ENCODE measurements at regions not wholly inside any gene's neighbourhood (a gene's known extent, or its start where the extent isn't known, plus 50 kb on each side); places are given as distances from the start of the nearest gene placed in this dataset.
"Not testable (repeated sequence)": the region's sequence is repeated elsewhere in the genome, so short reads cannot be mapped to it uniquely, and the experiment has no call there.

DNA sequence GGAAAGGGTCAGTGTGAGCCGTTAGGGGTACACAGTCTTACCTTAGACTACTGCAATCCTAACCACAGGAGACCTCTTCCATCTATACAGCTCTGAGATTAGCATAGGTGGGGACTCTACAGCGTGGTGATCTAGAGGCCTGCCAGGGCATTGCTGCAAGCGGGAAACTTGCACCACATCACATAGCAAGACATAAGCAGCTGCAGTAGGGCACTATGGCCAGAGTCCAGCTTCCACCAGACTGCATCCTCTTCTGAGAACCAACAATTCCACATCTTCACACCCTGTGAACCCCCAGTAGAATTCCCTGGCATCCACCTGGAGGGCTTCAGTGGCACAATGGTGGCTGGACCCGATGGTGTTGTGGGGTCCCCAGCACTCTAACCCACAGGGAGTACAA, 1564.3 kb upstream of the PRR20A start:
- Mint-ChIP-seq H3K9me3 (ENCODE audit: unreplicated experiment) (no peaks in the 10 kb centered on the region), H3K27ac (ENCODE audit: unreplicated experiment) (no peak overlapping the region), H3K4me1 (ENCODE audit: unreplicated experiment) (peaks cover 4% of the 10 kb centered on the region), H3K36me3 (ENCODE audit: low read depth, unreplicated experiment) (no peaks in the 10 kb centered on the region), H3K27me3 (ENCODE audit: unreplicated experiment) (peaks cover 6% of the 10 kb centered on the region), H3K4me3 (ENCODE audit: unreplicated experiment) (no peak overlapping the region)
- no peak for DNase-seq (ENCODE audit: low spot score)
- TF ChIP-seq, protein P1, sequence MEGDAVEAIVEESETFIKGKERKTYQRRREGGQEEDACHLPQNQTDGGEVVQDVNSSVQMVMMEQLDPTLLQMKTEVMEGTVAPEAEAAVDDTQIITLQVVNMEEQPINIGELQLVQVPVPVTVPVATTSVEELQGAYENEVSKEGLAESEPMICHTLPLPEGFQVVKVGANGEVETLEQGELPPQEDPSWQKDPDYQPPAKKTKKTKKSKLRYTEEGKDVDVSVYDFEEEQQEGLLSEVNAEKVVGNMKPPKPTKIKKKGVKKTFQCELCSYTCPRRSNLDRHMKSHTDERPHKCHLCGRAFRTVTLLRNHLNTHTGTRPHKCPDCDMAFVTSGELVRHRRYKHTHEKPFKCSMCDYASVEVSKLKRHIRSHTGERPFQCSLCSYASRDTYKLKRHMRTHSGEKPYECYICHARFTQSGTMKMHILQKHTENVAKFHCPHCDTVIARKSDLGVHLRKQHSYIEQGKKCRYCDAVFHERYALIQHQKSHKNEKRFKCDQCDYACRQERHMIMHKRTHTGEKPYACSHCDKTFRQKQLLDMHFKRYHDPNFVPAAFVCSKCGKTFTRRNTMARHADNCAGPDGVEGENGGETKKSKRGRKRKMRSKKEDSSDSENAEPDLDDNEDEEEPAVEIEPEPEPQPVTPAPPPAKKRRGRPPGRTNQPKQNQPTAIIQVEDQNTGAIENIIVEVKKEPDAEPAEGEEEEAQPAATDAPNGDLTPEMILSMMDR (IDR thresholded peaks at IDR 0.05; ENCODE audit: unreplicated experiment): no peak

DNA sequence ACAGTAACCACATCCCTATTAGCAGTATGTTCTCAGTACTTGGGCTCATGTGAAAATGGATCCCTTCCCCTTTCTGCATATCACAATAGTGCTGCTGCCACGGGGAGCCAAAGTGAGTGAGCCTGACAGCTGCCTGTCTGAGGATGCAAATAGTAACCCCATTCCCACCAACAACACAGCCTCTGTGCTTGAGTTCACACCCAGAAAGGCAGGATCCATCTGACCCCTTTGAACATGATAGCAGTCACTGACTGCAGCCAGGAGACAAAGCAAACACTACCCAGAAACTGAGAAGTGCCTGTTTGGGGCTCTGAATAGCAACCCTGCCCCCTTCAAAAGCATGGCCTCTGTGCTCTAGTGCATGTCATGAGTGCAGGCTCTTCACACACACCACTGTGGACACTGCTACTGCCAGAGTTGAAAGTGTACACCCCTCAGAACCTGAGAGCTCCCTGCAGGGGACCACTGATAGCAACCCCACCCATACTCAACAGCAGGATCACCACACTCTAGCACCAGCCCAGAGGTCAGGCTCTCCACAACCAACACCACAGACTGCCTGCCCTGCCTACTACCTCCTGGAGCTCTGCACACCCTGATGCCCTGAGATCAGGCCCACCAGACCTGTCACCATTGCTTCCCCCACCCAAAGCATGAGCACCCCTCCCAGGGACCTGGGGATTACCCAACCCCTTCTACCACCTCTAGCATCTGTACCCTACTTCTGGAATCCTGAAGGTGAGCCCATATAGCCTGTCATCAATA, 1563.5 kb upstream of the PRR20A start:
- no peaks in the 10 kb centered on the region for H3K36me3 Mint-ChIP-seq (ENCODE audit: low read depth, unreplicated experiment)
- H3K27me3 Mint-ChIP-seq (ENCODE audit: unreplicated experiment): peaks cover 7% of the 10 kb centered on the region
- no peak for DNase-seq (ENCODE audit: low spot score)
- no peaks in the 10 kb centered on the region for H3K9me3 Mint-ChIP-seq (ENCODE audit: unreplicated experiment)
- TF ChIP-seq, protein P1 (IDR thresholded peaks at IDR 0.05; ENCODE audit: unreplicated experiment): no peak
- H3K27ac Mint-ChIP-seq (ENCODE audit: unreplicated experiment): no peak overlapping the region
- H3K4me1 Mint-ChIP-seq (ENCODE audit: unreplicated experiment): peaks cover 4% of the 10 kb centered on the region
- no peak overlapping the region for H3K4me3 Mint-ChIP-seq (ENCODE audit: unreplicated experiment)

DNA sequence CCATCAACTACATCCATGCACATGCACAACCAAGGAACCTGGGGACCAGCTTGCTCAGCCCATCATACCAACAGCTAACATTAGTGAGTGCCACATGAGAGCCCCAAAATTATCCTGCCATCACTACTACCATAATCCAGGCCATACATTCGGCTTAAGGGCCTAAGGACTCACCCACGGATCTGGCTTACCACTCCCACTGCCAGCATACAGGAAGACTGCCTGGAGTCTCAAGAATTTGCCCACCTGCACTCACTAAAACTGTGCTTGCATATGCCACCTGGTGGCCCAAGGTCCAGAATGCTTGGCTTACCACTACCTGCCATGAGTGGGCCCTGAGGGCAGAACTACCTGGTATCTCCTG, 1562.9 kb upstream of the PRR20A start:
- no peak overlapping the region for H3K4me3 Mint-ChIP-seq (ENCODE audit: unreplicated experiment)
- no peaks in the 10 kb centered on the region for H3K36me3 Mint-ChIP-seq (ENCODE audit: low read depth, unreplicated experiment)
- no peak overlapping the region for H3K27ac Mint-ChIP-seq (ENCODE audit: unreplicated experiment)
- TF ChIP-seq, protein P1 (IDR thresholded peaks at IDR 0.05; ENCODE audit: unreplicated experiment): no peak
- no peaks in the 10 kb centered on the region for H3K9me3 Mint-ChIP-seq (ENCODE audit: unreplicated experiment)
- no peak for DNase-seq (ENCODE audit: low spot score)
- peaks cover 8% of the 10 kb centered on the region for H3K4me1 Mint-ChIP-seq (ENCODE audit: unreplicated experiment)
- peaks cover 7% of the 10 kb centered on the region for H3K27me3 Mint-ChIP-seq (ENCODE audit: unreplicated experiment)

DNA sequence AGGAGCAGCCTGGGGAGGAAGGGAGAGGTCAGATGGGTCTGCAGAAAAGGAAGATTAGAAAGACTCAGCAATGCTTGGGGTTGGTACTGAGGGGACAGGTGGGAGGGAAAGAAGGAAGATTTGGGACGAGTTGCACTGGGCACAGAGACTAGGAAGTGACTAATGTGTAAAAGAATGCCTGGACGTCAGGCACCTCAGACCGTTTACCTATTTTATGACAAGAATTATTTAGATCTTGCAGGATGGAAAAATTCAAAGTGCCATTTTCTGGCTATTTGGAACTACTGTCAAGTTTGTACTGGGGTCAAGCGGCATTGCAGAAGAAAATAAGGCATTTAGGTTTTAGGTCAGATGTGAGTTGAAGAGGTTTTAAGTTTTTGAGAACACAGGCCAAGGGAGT, 1558.4 kb upstream of the PRR20A start:
- H3K4me3 Mint-ChIP-seq (ENCODE audit: unreplicated experiment); H3K36me3 Mint-ChIP-seq (ENCODE audit: low read depth, unreplicated experiment); H3K9me3 Mint-ChIP-seq (ENCODE audit: unreplicated experiment); H3K27ac Mint-ChIP-seq (ENCODE audit: unreplicated experiment); H3K27me3 Mint-ChIP-seq (ENCODE audit: unreplicated experiment); DNase-seq (ENCODE audit: low spot score): not testable (repeated sequence)
- peaks cover 10% of the 10 kb centered on the region for H3K4me1 Mint-ChIP-seq (ENCODE audit: unreplicated experiment)

DNA sequence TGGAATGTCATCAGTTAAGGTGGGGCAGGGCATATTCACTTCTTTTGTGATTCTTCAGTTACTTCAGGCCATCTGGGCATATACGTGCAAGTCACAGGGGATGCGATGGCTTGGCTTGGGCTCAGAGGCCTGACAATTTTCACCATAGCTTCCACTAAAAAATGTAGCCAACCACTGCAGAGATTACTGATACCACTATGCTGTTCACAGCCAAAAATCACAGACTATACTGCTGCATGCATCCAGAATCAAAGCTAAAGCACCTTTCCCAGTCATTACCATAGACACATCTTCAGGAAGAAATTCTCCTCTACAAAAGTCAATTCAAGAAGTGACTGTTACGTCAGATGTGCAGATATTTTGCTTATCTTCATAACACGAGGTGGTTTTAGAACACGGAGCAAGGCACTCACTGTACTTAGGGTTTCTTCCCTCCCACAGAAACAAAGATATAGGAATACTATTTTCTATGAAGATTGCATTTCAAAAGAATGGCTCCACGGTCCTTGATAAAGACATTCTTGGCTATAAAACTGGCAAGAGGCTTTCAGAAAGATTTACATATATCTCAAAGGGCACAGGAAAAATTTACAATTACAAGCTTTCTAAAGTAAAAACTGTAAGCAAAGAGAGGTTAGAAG, 1556.6 kb upstream of the PRR20A start:
- Mint-ChIP-seq H3K27me3 (ENCODE audit: unreplicated experiment) (peaks cover 2% of the 10 kb centered on the region), H3K9me3 (ENCODE audit: unreplicated experiment) (no peaks in the 10 kb centered on the region), H3K36me3 (ENCODE audit: low read depth, unreplicated experiment) (no peaks in the 10 kb centered on the region), H3K4me1 (ENCODE audit: unreplicated experiment) (peaks cover 10% of the 10 kb centered on the region), H3K27ac (ENCODE audit: unreplicated experiment) (no peak overlapping the region), H3K4me3 (ENCODE audit: unreplicated experiment) (no peak overlapping the region)
- DNase-seq (ENCODE audit: low spot score): no peak
- TF ChIP-seq, protein P1 (IDR thresholded peaks at IDR 0.05; ENCODE audit: unreplicated experiment): no peak
